ENCODE measurements at regions not wholly inside any gene's neighbourhood (a gene's known extent, or its start where the extent isn't known, plus 50 kb on each side); places are given as distances from the start of the nearest gene placed in this dataset.

DNA sequence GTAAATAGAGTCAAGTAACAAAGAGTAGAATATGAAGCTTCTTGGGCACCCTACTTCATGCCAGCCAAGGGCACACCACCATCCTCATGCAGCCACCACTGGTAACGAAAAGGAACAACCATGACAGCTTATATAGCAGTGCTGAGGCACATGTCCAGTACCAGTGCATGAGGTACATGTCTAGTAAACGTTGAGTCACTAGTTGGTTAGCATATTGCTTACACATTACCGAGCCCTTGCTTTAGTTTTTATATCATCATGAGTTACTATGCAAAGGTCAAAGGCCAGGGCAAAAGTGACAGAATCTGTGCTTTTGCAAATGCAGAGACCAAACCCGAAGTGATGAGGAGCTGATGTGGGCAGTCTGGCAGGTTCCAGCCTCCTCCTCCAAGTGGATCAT is 147.1 kb upstream of the MAP1B start:
- TF ChIP-seq, protein P1, sequence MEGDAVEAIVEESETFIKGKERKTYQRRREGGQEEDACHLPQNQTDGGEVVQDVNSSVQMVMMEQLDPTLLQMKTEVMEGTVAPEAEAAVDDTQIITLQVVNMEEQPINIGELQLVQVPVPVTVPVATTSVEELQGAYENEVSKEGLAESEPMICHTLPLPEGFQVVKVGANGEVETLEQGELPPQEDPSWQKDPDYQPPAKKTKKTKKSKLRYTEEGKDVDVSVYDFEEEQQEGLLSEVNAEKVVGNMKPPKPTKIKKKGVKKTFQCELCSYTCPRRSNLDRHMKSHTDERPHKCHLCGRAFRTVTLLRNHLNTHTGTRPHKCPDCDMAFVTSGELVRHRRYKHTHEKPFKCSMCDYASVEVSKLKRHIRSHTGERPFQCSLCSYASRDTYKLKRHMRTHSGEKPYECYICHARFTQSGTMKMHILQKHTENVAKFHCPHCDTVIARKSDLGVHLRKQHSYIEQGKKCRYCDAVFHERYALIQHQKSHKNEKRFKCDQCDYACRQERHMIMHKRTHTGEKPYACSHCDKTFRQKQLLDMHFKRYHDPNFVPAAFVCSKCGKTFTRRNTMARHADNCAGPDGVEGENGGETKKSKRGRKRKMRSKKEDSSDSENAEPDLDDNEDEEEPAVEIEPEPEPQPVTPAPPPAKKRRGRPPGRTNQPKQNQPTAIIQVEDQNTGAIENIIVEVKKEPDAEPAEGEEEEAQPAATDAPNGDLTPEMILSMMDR (IDR thresholded peaks at IDR 0.05), result no peak
- TF ChIP-seq POLR2A (IDR thresholded peaks at IDR 0.05), result no peak

Data from testis (tissue), 2 donors.